GM19468 (cell line): ENCODE measurements at regions not wholly inside any gene's neighbourhood (a gene's known extent, or its start where the extent isn't known, plus 50 kb on each side); places are given as distances from the start of the nearest gene placed in this dataset.

Experiments used
- ATAC-seq: cut with Tn5 transposase; IDR thresholded peaks from one replicate; pipeline ENCODE4 v1.9.1; 2021; ENCODE audit warnings: mild to moderate bottlenecking, moderate library complexity, moderate number of reproducible peaks; ENCODE audit not compliant: unreplicated experiment; ENCODE audit errors: extremely low read depth

GRCh38 chr1:13921190-13921589, 221.2 kb downstream of the PRDM2 start:
- no peak for ATAC-seq

- ATAC-seq = no peak
Measured at GRCh38 chr1:13922466-13923110, 222.6 kb downstream of the PRDM2 start.

GRCh38 chr1:13926556-13926955, 226.6 kb downstream of the PRDM2 start:
- ATAC-seq = no peak

GRCh38 chr1:13927736-13928135, 227.7 kb downstream of the PRDM2 start:
- no peak for ATAC-seq

- ATAC-seq = no peak
Measured at GRCh38 chr1:13929313-13929712, 229.3 kb downstream of the PRDM2 start.

- no peak for ATAC-seq
Measured at GRCh38 chr1:13930151-13930550, 230.2 kb downstream of the PRDM2 start.

GRCh38 chr1:13931226-13931625, 231.2 kb downstream of the PRDM2 start:
- no peak for ATAC-seq

GRCh38 chr1:13935336-13935735, 235.3 kb downstream of the PRDM2 start:
- no peak for ATAC-seq

- no peak for ATAC-seq
Measured at GRCh38 chr1:13941315-13941714, 241.3 kb downstream of the PRDM2 start.

GRCh38 chr1:13943055-13943454, 243.1 kb downstream of the PRDM2 start:
- ATAC-seq = no peak

- ATAC-seq = no peak
Measured at GRCh38 chr1:13945856-13946255, 245.9 kb downstream of the PRDM2 start.

- ATAC-seq = no peak
Measured at GRCh38 chr1:13947658-13948057, 247.7 kb downstream of the PRDM2 start.

GRCh38 chr1:13948396-13948795, 248.4 kb downstream of the PRDM2 start:
- ATAC-seq = no peak

GRCh38 chr1:13948888-13949391, 249.0 kb downstream of the PRDM2 start:
- no peak for ATAC-seq

GRCh38 chr1:13949546-13949945, 249.6 kb downstream of the PRDM2 start:
- ATAC-seq = no peak

GRCh38 chr1:13950637-13951036, 250.6 kb downstream of the PRDM2 start:
- ATAC-seq = no peak

- ATAC-seq = no peak
Measured at GRCh38 chr1:13951793-13952751, 252.1 kb downstream of the PRDM2 start.

GRCh38 chr1:13952985-13953384, 253.0 kb downstream of the PRDM2 start:
- ATAC-seq = no peak

GRCh38 chr1:13956393-13956792, 256.4 kb downstream of the PRDM2 start:
- no peak for ATAC-seq

GRCh38 chr1:13960375-13960987, 260.5 kb downstream of the PRDM2 start:
- ATAC-seq = no peak

GRCh38 chr1:13964768-13965167, 264.8 kb downstream of the PRDM2 start:
- no peak for ATAC-seq
